Smooth muscle cell (in vitro differentiated cells): ENCODE measurements at regions not wholly inside any gene's neighbourhood (a gene's known extent, or its start where the extent isn't known, plus 50 kb on each side); places are given as distances from the start of the nearest gene placed in this dataset.

Experiments used
- DNase-seq: peaks from one replicate; lab custom pipeline; 2025; ENCODE audit not compliant: unreplicated experiment; lab: John Stamatoyannopoulos, UW
- H2AFZ ChIP-seq: fragments of 200-600 bp; sonication (generic); 2 replicates; pipeline ENCODE4 v1.6.0; 2016; ENCODE audit warnings: antibody characterized with exemption, low read depth, mild to moderate bottlenecking
- H3F3A ChIP-seq: fragments of 200-600 bp; sonication (generic); 2 replicates; pipeline ENCODE4 v1.6.0; 2017; ENCODE audit warnings: antibody characterized with exemption, low read depth
- H3K27ac ChIP-seq: fragments of 200-600 bp; sonication (generic); 2 replicates; pipeline ENCODE4 v1.5.1; 2016; ENCODE audit warnings: low read depth, mild to moderate bottlenecking
- H3K27me3 ChIP-seq: fragments of 200-600 bp; sonication (generic); 2 replicates; pipeline ENCODE4 v1.6.1; 2016; ENCODE audit warnings: low read depth, mild to moderate bottlenecking
- H3K36me3 ChIP-seq: fragments of 200-600 bp; sonication (generic); 2 replicates; pipeline ENCODE4 v1.5.1; 2016; ENCODE audit warnings: low read depth
- H3K4me1 ChIP-seq: fragments of 200-600 bp; sonication (generic); 2 replicates; pipeline ENCODE4 v1.5.1; 2016; ENCODE audit warnings: low read depth
- H3K4me2 ChIP-seq: fragments of 200-600 bp; sonication (generic); 2 replicates; pipeline ENCODE4 v1.6.0; 2016; ENCODE audit warnings: mild to moderate bottlenecking
- H3K4me3 ChIP-seq: fragments of 200-600 bp; sonication (generic); 2 replicates; pipeline ENCODE4 v1.5.1; 2016; ENCODE audit warnings: mild to moderate bottlenecking
- H3K79me2 ChIP-seq: fragments of 200-600 bp; sonication (generic); 2 replicates; pipeline ENCODE4 v1.6.0; 2016; ENCODE audit warnings: low read depth, mild to moderate bottlenecking
- H3K9ac ChIP-seq: fragments of 200-600 bp; sonication (generic); 2 replicates; pipeline ENCODE4 v1.6.0; 2016; ENCODE audit warnings: low read depth
- H3K9me3 ChIP-seq: fragments of 200-600 bp; sonication (generic); replicated peaks from 2 replicates; pipeline ENCODE4 v1.5.1; 2016; ENCODE audit warnings: low read depth
- H4K20me1 ChIP-seq: fragments of 200-600 bp; sonication (generic); 2 replicates; pipeline ENCODE4 v1.6.0; 2016; ENCODE audit warnings: low read depth
- CTCF ChIP-seq: fragments of 200-600 bp; sonication (generic); IDR thresholded peaks from 2 replicates; pipeline ENCODE4 v1.5.1; 2017; ENCODE audit warnings: borderline replicate concordance, mild to moderate bottlenecking, antibody characterized with exemption; ENCODE audit not compliant: insufficient read depth, poor library complexity, severe bottlenecking
- WGBS: methylation state at CpG from one replicate; pipeline ENCODE4 v1.1.7; 2016; ENCODE audit warnings: low lambda C conversion rate; 5-methylcytosine and 5-hydroxymethylcytosine counted together

- Histone ChIP-seq H3K27ac (no peak overlapping the region), H3K36me3 (no peaks in the 10 kb centered on the region), H3K9me3 (no peaks in the 10 kb centered on the region), H3K4me3 (no peak overlapping the region), H3K9ac (no peak overlapping the region), H4K20me1 (no peaks in the 10 kb centered on the region), H3K27me3 (peaks cover under 1% of the 10 kb centered on the region), H3K79me2 (no peaks in the 10 kb centered on the region), H2AFZ (no peak overlapping the region), H3F3A (no peaks in the 10 kb centered on the region), H3K4me2 (no peak overlapping the region), H3K4me1 (no peaks in the 10 kb centered on the region)
- no peak for DNase-seq
- no peak for TF ChIP-seq CTCF
Measured at GRCh38 chr3:107868449-107868848, 222.4 kb downstream of the CD47 start.

GRCh38 chr3:107861904-107862303 is 228.9 kb downstream of the CD47 start:
- Histone ChIP-seq H3F3A (no peaks in the 10 kb centered on the region), H2AFZ (no peak overlapping the region), H4K20me1 (no peaks in the 10 kb centered on the region), H3K27me3 (peaks cover 12% of the 10 kb centered on the region), H3K27ac (no peak overlapping the region), H3K9me3 (no peaks in the 10 kb centered on the region), H3K79me2 (no peaks in the 10 kb centered on the region), H3K9ac (no peak overlapping the region), H3K4me3 (no peak overlapping the region), H3K4me1 (no peaks in the 10 kb centered on the region), H3K4me2 (no peak overlapping the region), H3K36me3 (no peaks in the 10 kb centered on the region)
- TF ChIP-seq CTCF = no peak
- WGBS = 67% methylated on average over 3 of the region's 3 CpGs
- no peak for DNase-seq

- H3K4me1 ChIP-seq = no peaks in the 10 kb centered on the region
- no peak for DNase-seq
- no peak overlapping the region for H3K9ac ChIP-seq
- H3K4me3 ChIP-seq = no peak overlapping the region
- no peaks in the 10 kb centered on the region for H4K20me1 ChIP-seq
- H3K9me3 ChIP-seq = no peaks in the 10 kb centered on the region
- no peak for TF ChIP-seq CTCF
- no peaks in the 10 kb centered on the region for H3K36me3 ChIP-seq
- no peak overlapping the region for H3K27ac ChIP-seq
- no peaks in the 10 kb centered on the region for H3F3A ChIP-seq
- H3K4me2 ChIP-seq = no peak overlapping the region
- no peak overlapping the region for H2AFZ ChIP-seq
- no peaks in the 10 kb centered on the region for H3K79me2 ChIP-seq
- peaks cover 12% of the 10 kb centered on the region for H3K27me3 ChIP-seq
- WGBS = 80% methylated on average over 2 of the region's 2 CpGs
Measured at GRCh38 chr3:107861422-107861821, 229.4 kb downstream of the CD47 start.
